ENCODE measurements at regions not wholly inside any gene's neighbourhood (a gene's known extent, or its start where the extent isn't known, plus 50 kb on each side); places are given as distances from the start of the nearest gene placed in this dataset.

GRCh38 chr22:42217752-42218280 lies 52.6 kb downstream of the TCF20 start:
- Histone ChIP-seq H3F3A (ENCODE audit: insufficient read depth) (no peaks in the 10 kb centered on the region), H4K20me1 (ENCODE audit: insufficient read depth) (peaks cover 36% of the 10 kb centered on the region), H3K4me3 (no peak overlapping the region), H3K9me3 (ENCODE audit: low read depth) (no peaks in the 10 kb centered on the region), H3K27me3 (replicated peaks; ENCODE audit: insufficient read depth) (no peaks in the 10 kb centered on the region), H3K4me2 (ENCODE audit: unreplicated experiment) (no peak overlapping the region), H3K4me1 (ENCODE audit: insufficient read depth) (no peaks in the 10 kb centered on the region), H2AFZ (no peak overlapping the region), H3K27ac (no peak overlapping the region), H3K79me2 (ENCODE audit: insufficient read depth) (peaks cover 82% of the 10 kb centered on the region), H3K36me3 (ENCODE audit: low read depth) (no peaks in the 10 kb centered on the region; the same call in 1 of the 2 replicates), H3K9ac (no peak overlapping the region), H3K9me2 (ENCODE audit: insufficient read depth) (no peaks in the 10 kb centered on the region)
- in situ Hi-C loops (cut with MboI) = no loop called here
- 77 to 79% methylated on average over 4 of the region's 4 CpGs for WGBS, 2 experiments (ENCODE audit: low coverage in 1 of 2, low lambda C conversion rate in 2 of 2, missing lambda C conversion rate in 2 of 2)
- peak; percentile 5 for DNase-seq
- no peak for TF ChIP-seq EZH2 (IDR thresholded peaks at IDR 0.05; ENCODE audit: insufficient read depth, poor library complexity, severe bottlenecking)
- no peak for TF ChIP-seq EZH2phosphoT487 (IDR thresholded peaks at IDR 0.05; ENCODE audit: insufficient read depth, low read depth)

- peaks cover 30% of the 10 kb centered on the region for H4K20me1 ChIP-seq (ENCODE audit: insufficient read depth)
- H3K79me2 ChIP-seq (ENCODE audit: insufficient read depth) = peaks cover 76% of the 10 kb centered on the region
- WGBS, 2 experiments (ENCODE audit: low coverage in 1 of 2, low lambda C conversion rate in 2 of 2, missing lambda C conversion rate in 2 of 2) = 83 to 84% methylated on average over 3 of the region's 3 CpGs
Measured at GRCh38 chr22:42217019-42217751, 53.3 kb downstream of the TCF20 start.

GRCh38 chr22:42214633-42215415 lies 55.6 kb downstream of the TCF20 start:
- Histone ChIP-seq H3K27ac (no peak overlapping the region), H3K36me3 (ENCODE audit: low read depth) (no peaks in the 10 kb centered on the region; the same call in 1 of the 2 replicates), H3K9me2 (ENCODE audit: insufficient read depth) (no peaks in the 10 kb centered on the region), H3K79me2 (ENCODE audit: insufficient read depth) (peaks cover 53% of the 10 kb centered on the region), H3K4me3 (no peak overlapping the region), H3K4me2 (ENCODE audit: unreplicated experiment) (no peak overlapping the region), H3K9ac (no peak overlapping the region), H3K27me3 (replicated peaks; ENCODE audit: insufficient read depth) (no peaks in the 10 kb centered on the region), H2AFZ (no peak overlapping the region), H3K4me1 (ENCODE audit: insufficient read depth) (no peaks in the 10 kb centered on the region), H4K20me1 (ENCODE audit: insufficient read depth) (peaks cover 23% of the 10 kb centered on the region), H3K9me3 (ENCODE audit: low read depth) (no peaks in the 10 kb centered on the region), H3F3A (ENCODE audit: insufficient read depth) (no peaks in the 10 kb centered on the region)
- 92 to 93% methylated on average over 15 of the region's 15 CpGs for WGBS, 2 experiments (ENCODE audit: low coverage in 1 of 2, low lambda C conversion rate in 2 of 2, missing lambda C conversion rate in 2 of 2)
- in situ Hi-C loops (cut with MboI) = no loop called here
- DNase-seq = no peak
- TF ChIP-seq EZH2 (IDR thresholded peaks at IDR 0.05; ENCODE audit: insufficient read depth, poor library complexity, severe bottlenecking) (no peak), EZH2phosphoT487 (IDR thresholded peaks at IDR 0.05; ENCODE audit: insufficient read depth, low read depth) (no peak)

More at GRCh38 chr22:42217019-42217751, 53.3 kb downstream of the TCF20 start:
- Histone ChIP-seq H3K4me3 (no peak overlapping the region), H3K4me2 (ENCODE audit: unreplicated experiment) (no peak overlapping the region), H3K36me3 (ENCODE audit: low read depth) (no peaks in the 10 kb centered on the region; the same call in 1 of the 2 replicates), H3K27me3 (replicated peaks; ENCODE audit: insufficient read depth) (no peaks in the 10 kb centered on the region), H3K9me2 (ENCODE audit: insufficient read depth) (no peaks in the 10 kb centered on the region), H3K9ac (no peak overlapping the region), H2AFZ (no peak overlapping the region), H3F3A (ENCODE audit: insufficient read depth) (no peaks in the 10 kb centered on the region), H3K27ac (no peak overlapping the region), H3K9me3 (ENCODE audit: low read depth) (no peaks in the 10 kb centered on the region), H3K4me1 (ENCODE audit: insufficient read depth) (no peaks in the 10 kb centered on the region)
- TF ChIP-seq EZH2phosphoT487 (IDR thresholded peaks at IDR 0.05; ENCODE audit: insufficient read depth, low read depth) = no peak
- no peak for TF ChIP-seq EZH2 (IDR thresholded peaks at IDR 0.05; ENCODE audit: insufficient read depth, poor library complexity, severe bottlenecking)
- DNase-seq = no peak
- in situ Hi-C loops (cut with MboI) = no loop called here

GRCh38 chr22:42208362-42208761 lies 62.1 kb downstream of the TCF20 start:
- Histone ChIP-seq H3K9me2 (ENCODE audit: insufficient read depth) (no peaks in the 10 kb centered on the region), H3K36me3 (ENCODE audit: low read depth) (no peaks in the 10 kb centered on the region; the same call in 1 of the 2 replicates), H3F3A (ENCODE audit: insufficient read depth) (peaks cover 7% of the 10 kb centered on the region; the same call in 1 of the 2 replicates), H2AFZ (no peak overlapping the region), H3K4me2 (ENCODE audit: unreplicated experiment) (no peak overlapping the region), H3K9me3 (ENCODE audit: low read depth) (no peaks in the 10 kb centered on the region), H3K27ac (no peak overlapping the region), H3K79me2 (ENCODE audit: insufficient read depth) (peaks cover 57% of the 10 kb centered on the region), H4K20me1 (ENCODE audit: insufficient read depth) (peaks cover 6% of the 10 kb centered on the region; the same call in 1 of the 2 replicates), H3K4me1 (ENCODE audit: insufficient read depth) (no peaks in the 10 kb centered on the region), H3K9ac (no peak overlapping the region), H3K4me3 (no peak overlapping the region), H3K27me3 (replicated peaks; ENCODE audit: insufficient read depth) (no peaks in the 10 kb centered on the region)
- WGBS, 2 experiments (ENCODE audit: low coverage in 1 of 2, low lambda C conversion rate in 2 of 2, missing lambda C conversion rate in 2 of 2) = 90 to 94% methylated on average over 4 of the region's 4 CpGs
- TF ChIP-seq EZH2phosphoT487 (IDR thresholded peaks at IDR 0.05; ENCODE audit: insufficient read depth, low read depth) (no peak), EZH2 (IDR thresholded peaks at IDR 0.05; ENCODE audit: insufficient read depth, poor library complexity, severe bottlenecking) (no peak)
- in situ Hi-C loops (cut with MboI) = no loop called here
- no peak for DNase-seq

Data from GM23248 (cell line).